LNCAP (cell line): ENCODE measurements at regions not wholly inside any gene's neighbourhood (a gene's known extent, or its start where the extent isn't known, plus 50 kb on each side); places are given as distances from the start of the nearest gene placed in this dataset.

Experiments
- TF ChIP-seq, protein P1 (sequence below): fragments of 450-650 bp; IDR thresholded peaks from 2 replicates; pipeline ENCODE4 v1.5.1; 2017; ENCODE audit warnings: mild to moderate bottlenecking

GRCh38 chrX:39714471-39714870 lies 383.3 kb downstream of the BCOR start:
- TF ChIP-seq, protein P1, sequence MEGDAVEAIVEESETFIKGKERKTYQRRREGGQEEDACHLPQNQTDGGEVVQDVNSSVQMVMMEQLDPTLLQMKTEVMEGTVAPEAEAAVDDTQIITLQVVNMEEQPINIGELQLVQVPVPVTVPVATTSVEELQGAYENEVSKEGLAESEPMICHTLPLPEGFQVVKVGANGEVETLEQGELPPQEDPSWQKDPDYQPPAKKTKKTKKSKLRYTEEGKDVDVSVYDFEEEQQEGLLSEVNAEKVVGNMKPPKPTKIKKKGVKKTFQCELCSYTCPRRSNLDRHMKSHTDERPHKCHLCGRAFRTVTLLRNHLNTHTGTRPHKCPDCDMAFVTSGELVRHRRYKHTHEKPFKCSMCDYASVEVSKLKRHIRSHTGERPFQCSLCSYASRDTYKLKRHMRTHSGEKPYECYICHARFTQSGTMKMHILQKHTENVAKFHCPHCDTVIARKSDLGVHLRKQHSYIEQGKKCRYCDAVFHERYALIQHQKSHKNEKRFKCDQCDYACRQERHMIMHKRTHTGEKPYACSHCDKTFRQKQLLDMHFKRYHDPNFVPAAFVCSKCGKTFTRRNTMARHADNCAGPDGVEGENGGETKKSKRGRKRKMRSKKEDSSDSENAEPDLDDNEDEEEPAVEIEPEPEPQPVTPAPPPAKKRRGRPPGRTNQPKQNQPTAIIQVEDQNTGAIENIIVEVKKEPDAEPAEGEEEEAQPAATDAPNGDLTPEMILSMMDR, result no peak

GRCh38 chrX:39716401-39716800 lies 381.4 kb downstream of the BCOR start:
- TF ChIP-seq, protein P1, result no peak

DNA sequence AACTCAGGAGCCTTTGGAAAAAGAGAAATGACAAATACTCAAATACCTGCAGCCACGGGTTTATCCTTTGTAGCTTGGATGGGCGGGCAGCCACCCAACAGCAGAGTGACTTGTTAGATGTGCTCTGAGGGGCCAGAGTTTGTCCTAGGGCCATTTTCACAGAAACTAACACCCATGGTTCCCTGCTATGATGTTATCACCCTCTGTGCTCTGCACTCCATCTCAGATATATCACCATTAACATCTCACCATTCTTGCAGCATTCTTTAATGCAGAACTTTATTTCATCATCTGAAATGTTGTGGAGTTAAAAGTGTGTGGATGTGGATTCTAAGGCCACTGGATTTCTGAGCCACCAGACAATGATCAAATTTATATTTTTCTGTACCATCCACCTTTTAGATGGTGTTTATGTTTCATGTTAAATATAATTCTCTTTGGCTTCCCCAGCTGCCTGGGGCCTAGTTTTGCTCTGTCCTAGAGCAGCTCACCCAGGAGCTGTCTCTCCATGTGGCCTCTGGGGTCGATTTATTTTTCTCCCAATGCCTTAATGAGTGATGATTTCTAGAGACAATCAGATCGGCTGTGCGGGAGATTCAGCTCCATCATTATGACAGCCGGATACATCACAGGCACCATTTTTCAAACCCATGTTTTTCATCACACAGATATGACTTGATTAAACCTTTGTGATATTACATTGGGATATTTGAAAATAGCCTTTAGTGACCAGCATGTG lies 380.8 kb downstream of the BCOR start:
- TF ChIP-seq, protein P1, result no peak

DNA sequence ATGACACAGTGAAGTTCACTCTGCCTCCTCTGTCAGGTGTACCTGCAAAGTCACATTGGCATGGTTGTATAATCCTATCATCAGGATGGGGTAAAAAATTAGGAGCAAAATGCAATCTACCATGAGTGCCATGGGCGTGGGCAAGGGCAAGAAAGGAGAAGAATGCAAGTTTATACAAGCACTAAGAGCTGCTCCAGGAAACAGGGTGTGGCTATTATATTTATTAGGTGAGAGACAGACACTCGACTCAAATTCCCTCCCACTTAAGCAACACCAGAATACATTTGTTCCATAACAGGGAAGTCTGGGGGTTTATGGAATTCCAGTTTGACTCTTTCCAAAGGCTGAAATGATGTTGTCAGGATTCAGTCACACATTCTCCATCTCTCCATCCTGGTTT lies 378.8 kb downstream of the BCOR start:
- TF ChIP-seq, protein P1, result no peak

GRCh38 chrX:39720945-39721344 lies 376.8 kb downstream of the BCOR start:
- TF ChIP-seq, protein P1, result no peak

DNA sequence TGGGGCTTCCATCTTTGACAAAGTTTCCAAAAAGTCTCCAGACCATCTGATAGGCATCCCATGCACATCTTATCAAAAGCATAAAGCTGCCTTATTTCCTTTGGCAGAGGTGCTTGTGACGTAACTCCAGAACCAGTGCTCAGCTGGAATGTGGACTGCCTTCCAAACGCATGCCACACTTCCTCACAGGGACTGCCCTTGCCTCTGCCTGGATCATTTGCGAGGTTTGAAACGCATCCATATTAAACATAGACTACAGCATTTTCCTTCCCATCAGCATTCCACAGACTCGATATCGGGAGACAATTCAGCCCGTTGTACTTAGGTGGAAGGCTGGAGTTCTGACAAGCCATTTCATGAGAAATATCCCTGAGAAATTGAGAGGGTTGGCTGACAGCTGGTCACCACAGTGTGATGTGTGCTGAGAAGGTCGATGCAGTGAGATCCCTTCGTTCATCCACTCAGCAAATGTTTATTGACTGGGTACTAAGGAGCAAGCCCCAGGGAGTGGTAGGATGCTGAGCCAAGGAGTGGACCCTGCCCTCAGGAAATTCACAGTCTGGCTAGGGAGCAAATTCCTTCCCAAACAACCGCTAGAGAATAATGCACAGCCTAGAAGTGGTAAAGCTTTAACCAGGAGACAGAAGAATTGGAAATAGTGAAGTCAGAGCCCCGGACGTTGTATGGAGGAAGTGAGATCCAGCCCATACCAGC lies 376.0 kb downstream of the BCOR start:
- TF ChIP-seq, protein P1, result no peak

DNA sequence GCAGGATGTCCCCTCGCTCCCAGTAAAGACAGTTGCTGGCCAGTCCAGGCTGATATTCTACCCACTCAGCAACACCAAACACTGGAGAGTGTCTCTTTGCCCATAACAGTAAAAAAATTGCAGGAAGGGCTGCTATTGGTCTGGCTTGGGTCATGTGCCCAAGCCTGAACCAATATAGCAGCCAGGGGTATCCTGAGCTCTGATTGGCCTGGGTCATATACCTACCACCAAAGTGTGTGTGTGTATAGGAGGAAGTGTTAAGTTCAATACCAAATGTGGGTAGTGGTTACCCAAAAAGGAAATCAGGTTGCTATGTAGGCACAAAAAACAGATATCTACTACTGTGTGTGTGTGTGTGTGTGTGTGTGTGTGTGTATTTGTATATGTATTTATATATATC lies 373.2 kb downstream of the BCOR start:
- TF ChIP-seq, protein P1, result no peak
